M059J (cell line): ENCODE measurements at regions not wholly inside any gene's neighbourhood (a gene's known extent, or its start where the extent isn't known, plus 50 kb on each side); places are given as distances from the start of the nearest gene placed in this dataset.
A peak's percentile ranks its signal among the peaks of the same experiment; 100 is the strongest.

Source experiments
- DNase-seq: peaks from one replicate; pipeline ENCODE4 v3.0.0-alpha.2; 2012; ENCODE audit warnings: low read depth

- DNase-seq, result no peak
These were observed 357.0 kb upstream of the GULP1 start for GRCh38 chr2:187934692-187935091.

GRCh38 chr2:187935126-187935525 is 356.5 kb upstream of the GULP1 start:
- no peak for DNase-seq

GRCh38 chr2:187936228-187936627 is 355.4 kb upstream of the GULP1 start:
- no peak for DNase-seq

GRCh38 chr2:187939180-187939579 is 352.5 kb upstream of the GULP1 start:
- no peak for DNase-seq

DNA sequence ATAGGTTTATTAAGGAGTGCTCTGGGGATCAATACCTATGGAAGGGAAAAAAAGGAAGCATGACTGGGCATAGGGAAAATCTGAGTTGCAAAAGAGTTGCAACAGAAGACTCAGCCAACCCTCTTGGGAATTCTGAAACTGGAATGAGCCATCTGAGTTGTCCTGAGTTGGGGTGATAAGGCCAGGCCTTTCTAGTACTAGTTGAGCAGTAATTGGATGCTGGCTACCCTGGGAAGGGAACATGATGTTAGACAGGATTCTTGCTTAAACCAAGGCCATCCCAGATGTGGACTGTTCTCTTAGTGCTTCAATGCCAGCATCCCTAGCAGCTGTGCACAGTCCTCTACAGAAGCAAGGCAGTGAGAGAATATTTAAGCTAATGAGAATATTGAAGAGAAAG is 348.8 kb upstream of the GULP1 start:
- no peak for DNase-seq

DNA sequence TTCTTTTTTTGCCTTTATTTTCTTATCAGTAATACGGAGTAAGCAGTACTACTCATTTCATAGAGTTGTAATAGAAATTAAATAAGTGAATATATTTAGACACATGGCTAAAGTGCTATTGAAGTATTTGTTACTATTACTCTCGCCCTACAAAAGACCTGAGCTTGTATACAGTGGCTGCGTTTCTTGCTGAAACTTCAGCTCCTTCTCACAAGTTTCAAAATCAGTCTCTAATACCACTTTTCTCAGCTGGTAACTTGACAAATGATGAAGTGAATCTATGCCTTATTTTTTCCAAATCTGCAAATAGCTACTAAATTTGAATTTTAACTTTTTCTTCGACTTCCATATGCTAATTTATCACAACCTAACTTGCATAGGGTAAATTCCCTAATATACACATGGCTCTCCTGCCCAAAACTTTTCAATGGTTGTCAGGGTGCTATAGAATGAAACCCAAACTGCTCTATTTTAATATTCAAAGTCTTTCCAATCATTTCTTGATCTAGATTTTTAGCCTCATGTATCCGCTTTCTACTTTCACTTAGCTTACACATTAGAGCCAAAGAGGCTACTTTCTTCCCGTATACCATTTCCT is 347.8 kb upstream of the GULP1 start:
- DNase-seq, result no peak

DNA sequence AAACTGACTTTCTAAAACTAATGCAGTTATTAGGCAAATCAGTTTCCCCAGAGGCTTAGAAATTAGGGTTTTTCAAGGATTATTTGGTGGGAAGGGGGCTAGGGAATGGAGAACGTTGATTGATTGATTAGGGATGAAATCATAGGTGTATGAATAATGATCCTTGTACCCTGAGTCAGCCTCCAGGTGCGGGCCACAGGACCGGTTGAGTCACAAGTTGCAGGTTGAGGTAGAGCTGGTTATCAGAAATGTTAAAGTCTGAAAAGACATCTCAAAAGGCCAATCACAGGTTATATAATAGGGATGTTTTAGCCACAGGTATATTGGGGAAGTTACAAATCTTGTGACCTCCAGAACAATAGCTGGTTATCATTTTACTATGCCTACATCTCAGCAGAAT is 341.8 kb upstream of the GULP1 start:
- no peak for DNase-seq

- no peak for DNase-seq
These were observed 340.0 kb upstream of the GULP1 start for GRCh38 chr2:187951470-187952218.

DNA sequence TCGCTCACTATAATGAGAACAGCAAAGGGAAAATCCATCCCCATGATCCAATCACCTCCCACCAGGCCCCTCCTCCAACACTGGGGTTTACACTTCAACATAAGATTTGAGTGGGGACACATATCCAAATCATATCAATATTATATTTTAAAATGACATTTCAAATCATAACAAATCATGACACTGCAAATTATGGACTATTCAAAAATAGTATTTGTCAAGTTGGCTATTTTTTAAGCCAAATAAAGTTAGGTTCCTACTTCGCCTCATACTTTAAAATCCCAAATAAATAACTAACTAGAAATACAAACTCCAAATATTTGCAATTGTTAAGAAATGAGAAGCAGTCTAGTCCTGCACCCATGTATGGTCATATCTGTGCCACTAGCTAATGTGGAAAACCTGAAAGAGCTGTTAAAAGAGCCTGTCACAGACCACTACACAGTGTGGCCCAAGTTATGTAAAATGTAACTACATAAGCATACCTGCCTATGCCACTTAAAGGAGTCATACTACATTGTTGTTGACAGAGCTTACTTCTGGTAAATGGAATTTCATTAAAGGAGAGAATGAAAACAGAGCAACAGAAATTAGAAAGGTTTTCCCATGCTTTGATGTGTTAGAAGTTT is 334.7 kb upstream of the GULP1 start:
- DNase-seq, result no peak

- DNase-seq, result peak; percentile 65
These were observed 331.9 kb upstream of the GULP1 start for GRCh38 chr2:187959821-187960220.

DNA sequence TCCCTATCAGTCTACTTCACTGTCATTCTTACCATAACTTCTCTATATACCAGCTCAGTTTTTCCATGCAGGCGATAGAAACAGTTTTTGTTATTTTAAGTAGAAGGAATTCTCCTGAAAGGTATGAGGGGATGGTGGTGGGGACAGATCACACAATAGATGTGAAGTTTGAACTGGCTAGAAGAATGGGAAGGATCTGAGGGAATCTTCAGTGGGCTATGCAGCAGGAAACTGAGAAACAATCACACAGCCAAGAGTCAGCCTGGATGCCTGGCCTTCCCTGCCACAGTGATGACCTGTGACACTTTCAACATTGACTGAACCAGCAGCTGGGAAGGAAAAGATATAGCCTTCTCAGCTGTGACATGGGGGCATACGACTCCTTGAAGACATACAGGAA is 329.1 kb upstream of the GULP1 start:
- no peak for DNase-seq

DNA sequence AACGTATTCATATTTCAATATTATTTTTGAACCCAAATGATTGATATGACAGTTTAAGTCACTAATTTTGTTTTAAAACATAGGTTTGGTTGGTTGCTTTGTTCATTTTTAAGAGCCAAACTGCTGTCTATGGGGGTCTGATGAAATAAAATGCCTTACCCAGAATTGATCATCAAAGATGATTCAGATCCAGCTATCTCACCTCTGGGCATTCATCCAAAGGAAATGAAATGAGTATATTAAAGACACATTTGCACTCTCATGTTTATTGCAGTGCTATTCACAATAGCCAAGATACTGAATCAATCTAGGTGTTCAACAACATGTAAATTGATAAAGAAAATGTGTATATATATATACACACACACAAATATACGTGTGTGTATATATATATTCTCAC is 326.9 kb upstream of the GULP1 start:
- peak; percentile 37 for DNase-seq

GRCh38 chr2:187966924-187967323 is 324.8 kb upstream of the GULP1 start:
- DNase-seq, result no peak

DNA sequence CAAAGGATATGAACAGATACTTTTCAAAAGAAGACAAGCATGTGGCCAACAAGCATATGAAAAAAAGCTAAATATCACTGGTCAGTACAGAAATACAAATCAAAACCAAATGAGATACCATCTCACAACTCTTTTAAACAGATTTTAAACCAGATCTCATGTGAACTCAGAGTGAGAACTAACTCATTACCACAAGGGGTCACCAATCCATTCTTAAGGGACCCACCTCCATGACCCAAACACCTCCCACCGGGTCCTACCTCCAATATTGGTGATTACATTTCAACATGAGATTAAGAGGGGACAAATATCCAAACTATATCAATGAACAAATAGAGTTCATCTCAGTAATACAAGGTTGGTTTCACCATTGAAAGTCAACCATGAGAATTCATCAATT is 319.8 kb upstream of the GULP1 start:
- no peak for DNase-seq

DNA sequence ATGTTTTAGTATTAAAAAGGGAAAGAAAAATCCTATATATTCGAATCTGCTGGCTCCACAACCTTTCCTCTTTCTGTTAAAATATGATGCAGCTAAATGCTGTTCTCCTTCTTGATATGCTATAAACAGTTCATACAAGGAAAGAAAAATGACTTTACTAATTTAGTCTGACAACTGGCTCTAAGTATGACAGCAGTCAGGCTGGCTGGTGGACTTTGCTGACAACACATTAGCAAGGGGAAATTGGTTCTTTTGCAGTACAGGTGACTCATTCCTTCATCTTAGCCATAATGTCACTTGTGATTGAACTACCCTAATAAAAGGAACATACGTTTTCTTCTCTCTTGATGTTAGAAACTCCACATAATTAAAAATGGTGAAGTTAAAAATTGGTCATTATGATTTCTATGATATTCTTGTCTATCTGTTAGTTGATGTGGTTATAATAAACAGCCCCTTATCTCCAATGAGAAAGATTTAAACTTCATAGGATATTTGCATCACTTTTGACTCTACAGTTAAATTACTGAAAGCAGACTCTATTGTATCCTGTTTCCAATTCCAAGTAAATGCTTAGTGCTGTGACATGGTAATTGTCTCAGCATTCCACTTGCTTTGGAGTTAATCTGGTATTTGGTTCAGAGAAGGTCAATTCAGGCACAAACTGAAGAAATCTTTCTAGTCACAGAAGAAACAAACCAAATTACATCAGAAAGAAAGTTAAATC is 315.3 kb upstream of the GULP1 start:
- peak; percentile 40 for DNase-seq

DNA sequence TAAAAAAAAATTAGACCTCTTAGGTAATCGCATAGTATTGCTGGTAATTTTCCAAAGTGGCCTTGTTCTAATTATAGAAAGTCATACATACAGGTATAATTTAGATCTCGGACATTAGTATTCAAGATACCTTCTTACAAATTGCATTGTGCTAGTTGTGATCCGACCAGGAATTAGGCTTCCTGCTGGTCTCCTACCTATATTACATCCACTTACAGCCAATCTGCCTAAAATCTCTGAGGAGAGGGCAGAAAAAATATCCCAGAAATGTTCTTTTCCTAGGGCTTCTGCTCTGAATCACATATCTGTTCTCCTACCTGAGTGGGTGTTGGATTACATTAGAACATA is 314.7 kb upstream of the GULP1 start:
- DNase-seq, result no peak

- DNase-seq, result no peak
These were observed 313.3 kb upstream of the GULP1 start for GRCh38 chr2:187978356-187978755.

DNA sequence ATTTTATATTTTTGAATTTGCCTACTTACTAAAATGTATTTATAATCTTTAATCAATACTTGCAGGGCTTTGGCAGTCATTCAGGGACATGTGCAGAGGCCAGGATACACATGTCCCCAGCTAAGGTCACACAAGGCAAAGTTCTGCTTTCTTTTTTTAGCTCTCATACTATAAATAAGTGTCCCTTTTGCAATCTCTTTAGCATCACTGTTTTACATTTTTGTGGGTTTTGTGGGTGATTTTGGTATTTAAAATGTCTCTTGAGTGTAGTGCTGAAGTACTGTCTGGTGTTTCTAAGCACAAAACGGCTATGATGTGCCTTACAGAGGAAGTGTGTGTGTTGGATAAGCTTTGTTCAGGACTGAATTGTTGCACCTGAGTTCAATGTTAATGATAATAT is 309.0 kb upstream of the GULP1 start:
- DNase-seq, result peak; percentile 92

DNA sequence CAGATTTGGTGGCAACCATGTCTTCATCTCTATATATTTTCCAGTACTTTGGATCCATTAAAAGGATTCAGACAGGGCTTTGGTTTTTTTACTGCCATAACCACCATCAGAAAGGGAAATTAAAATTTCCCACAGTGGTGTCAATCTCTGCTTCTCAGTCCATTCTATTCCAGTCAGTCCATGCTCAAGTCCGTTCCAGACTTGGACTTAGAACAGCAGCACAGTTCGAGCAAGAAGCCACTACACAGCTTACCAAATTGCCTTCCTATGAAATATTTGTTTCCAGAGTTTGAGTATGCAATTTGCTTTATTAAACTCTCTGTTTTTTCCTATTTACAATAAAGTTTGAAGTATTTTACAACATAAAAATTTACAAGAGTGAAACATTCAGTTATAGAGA is 306.5 kb upstream of the GULP1 start:
- DNase-seq, result no peak

DNA sequence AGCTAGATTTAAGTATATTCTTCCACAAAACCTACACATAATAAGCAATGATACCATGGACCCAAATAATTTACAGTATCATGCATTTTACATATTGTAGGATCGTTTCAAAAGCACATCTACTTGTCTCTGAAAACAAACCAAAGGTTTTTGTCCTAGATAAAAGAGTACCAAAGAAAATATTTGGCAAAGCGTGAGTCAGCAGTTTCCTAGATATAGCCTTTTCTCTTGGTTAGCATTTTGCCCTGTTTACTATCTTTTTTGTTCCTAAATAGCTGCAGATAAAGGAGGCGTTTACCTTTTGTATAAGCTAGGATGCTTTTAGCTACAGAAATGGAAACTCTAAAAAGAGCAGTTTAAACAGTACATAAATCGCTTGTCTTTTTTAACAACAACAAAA is 305.8 kb upstream of the GULP1 start:
- DNase-seq, result peak; percentile 14

DNA sequence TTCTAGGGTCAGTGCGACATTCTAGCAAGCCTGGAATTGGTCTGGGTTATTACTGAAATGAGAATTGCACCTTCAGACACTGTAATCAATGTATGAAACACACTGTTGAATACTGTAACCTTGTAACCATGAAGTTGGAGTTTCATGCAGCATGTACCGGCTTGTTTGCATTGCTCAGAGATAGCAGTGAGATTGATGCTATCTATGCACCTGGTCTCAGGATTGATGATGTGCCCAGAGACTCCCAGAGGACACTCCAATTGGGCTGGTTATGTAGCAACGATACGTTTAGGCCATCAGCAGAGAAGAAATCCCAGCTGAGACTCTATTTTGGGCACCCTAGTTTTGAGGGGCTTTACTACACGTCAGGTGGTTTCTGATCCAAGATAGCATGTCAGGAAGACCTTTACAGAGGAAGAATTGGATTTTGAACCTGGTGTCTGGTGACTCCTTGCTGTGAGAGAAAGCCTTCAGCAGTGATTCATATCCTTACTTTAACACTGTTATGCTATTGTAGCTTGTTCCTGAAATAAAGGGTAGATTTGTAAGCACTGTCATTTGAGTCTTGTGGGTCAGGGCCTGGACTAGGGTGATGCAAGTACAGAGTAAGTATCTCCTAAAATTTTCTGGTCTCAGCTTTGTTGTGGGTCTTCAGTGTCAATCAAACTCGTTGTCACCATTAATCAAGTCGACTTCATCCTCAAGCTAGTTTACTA is 305.1 kb upstream of the GULP1 start:
- DNase-seq, result peak; percentile 17

GRCh38 chr2:187988348-187988747 is 303.3 kb upstream of the GULP1 start:
- no peak for DNase-seq
